ENCODE measurements at regions not wholly inside any gene's neighbourhood (a gene's known extent, or its start where the extent isn't known, plus 50 kb on each side); places are given as distances from the start of the nearest gene placed in this dataset.
A peak's percentile ranks its signal among the peaks of the same experiment; 100 is the strongest.
"Not testable (repeated sequence)": the region's sequence is repeated elsewhere in the genome, so short reads cannot be mapped to it uniquely, and the experiment has no call there.

DNA sequence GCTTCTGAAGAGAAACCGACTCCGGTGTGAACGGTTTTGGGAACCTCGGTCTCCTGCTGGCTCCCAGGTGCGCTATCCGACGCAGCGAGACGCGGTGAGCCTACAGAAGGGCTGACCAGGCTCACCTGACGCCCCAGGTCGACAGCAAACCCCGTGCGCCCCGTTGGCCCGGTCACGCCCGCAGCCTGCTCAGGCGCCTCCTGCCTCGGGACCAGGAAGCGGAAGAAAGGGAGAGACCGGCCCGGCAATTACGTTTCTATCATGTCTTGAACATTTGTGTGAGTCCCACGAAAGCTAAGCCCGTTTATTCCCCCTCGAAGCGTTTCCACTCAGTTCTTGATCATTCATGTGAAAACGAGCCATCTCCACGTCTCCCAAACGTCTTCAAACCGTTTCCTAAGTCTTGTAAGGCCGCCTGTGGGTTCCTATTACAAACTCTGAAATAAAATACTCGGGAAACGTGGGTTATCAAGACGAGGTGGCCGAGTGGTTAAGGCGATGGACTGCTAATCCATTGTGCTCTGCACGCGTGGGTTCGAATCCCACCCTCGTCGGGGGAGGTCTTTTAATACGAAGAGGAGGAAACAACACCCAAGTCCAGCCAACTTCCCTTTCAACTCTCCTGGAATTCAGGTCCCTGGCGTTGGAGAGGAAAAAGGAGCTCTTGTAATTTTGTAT, 150.5 kb upstream of the PRSS16 start:
- DNase-seq (ENCODE audit: low read depth in 4 of 4, low spot score in 1 of 4), result peak in 2 of 4 experiments; percentile 38 to 44

DNA sequence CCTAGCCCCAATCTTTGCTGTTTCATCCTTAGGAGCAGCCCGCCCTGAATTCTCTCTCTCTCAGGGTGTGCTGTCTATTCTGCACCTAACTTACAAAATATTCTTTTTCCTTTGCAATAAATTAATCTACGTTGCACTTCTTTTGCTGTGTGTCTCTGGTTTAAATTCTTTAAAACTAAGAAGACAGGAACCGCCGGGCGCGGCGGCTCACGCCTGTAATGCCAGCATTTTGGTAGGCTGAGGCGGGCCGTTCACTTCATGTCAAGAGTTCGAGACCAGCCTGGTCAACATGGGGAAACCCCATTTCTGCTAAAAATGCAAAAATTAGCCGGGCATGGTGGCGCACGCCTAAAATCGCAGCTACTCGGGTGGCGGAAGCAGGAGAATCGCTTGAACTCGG, 148.5 kb upstream of the PRSS16 start:
- DNase-seq (ENCODE audit: low read depth in 4 of 4, low spot score in 1 of 4), result no peak

GRCh38 chr6:27100921-27101320, 146.6 kb upstream of the PRSS16 start:
- no peak for DNase-seq (ENCODE audit: low read depth in 4 of 4, low spot score in 1 of 4)

- DNase-seq (ENCODE audit: low read depth in 4 of 4, low spot score in 1 of 4), result no peak
These were observed 145.7 kb upstream of the PRSS16 start for GRCh38 chr6:27101824-27102223.

GRCh38 chr6:27106382-27106781, 141.1 kb upstream of the PRSS16 start:
- no peak for DNase-seq (ENCODE audit: low read depth in 4 of 4, low spot score in 1 of 4)

DNA sequence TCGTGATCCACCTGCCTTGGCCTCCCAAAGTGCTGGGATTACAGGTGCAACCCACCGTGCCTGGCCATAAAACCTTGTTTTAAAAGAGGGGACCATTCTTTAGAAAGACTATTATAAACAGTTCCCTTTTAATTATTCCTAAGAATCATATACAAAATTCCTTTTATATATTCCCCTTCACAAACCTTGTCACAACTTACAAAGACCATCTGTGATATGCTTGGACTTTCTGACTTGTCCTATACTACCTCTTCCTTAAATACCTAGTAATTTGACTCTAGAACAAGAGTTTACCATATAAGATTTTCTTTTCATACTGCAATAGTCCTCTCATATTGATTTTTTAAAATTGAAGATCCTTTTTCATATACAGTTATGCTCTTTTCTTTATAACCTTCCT, 135.8 kb upstream of the PRSS16 start:
- no peak for DNase-seq (ENCODE audit: low read depth in 4 of 4, low spot score in 1 of 4)

DNA sequence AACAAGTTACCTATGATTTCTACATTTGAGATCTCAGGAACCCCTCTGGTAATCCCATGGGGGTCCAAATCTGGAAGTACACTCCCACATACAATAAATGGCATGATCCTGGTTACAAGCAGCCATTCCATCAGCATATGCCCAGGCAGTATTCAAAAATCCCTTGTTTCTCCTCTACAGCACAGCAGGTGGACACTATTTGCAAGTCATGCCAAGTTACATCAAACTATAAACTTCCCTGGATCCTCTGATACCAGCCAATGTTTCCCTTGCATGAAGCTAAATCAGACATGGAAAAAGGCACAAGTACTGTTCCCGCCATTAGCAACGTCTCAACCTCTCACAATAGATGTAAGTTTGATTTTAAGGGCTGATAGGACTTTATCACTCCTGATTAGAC, 134.5 kb upstream of the PRSS16 start:
- DNase-seq (ENCODE audit: low read depth in 4 of 4, low spot score in 1 of 4), result no peak

- DNase-seq (ENCODE audit: low read depth in 4 of 4, low spot score in 1 of 4), result no peak
These were observed 128.2 kb upstream of the PRSS16 start for GRCh38 chr6:27119329-27119728.

DNA sequence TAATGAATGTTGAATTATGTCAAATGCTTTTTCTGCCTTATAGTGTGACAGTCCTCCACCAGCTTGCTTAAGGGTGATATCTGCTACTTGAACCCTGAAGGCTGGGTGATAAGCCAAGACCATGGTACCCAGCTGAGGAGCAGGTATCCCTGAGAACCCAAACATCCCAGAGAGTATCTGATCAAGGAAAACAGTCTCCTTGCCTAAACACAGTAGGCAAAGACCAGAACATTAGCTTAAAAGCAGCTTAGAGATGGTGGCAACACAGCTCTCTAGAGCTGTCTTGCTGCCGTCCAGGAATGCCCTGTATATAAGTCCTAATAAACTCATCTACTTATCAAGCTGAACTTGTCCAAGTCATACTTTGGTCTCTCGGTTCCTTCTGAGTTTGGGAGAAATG, 127.7 kb upstream of the PRSS16 start:
- no peak for DNase-seq (ENCODE audit: low read depth in 4 of 4, low spot score in 1 of 4)

GRCh38 chr6:27121640-27122039, 125.9 kb upstream of the PRSS16 start:
- DNase-seq (ENCODE audit: low read depth in 4 of 4, low spot score in 1 of 4), result no peak

DNA sequence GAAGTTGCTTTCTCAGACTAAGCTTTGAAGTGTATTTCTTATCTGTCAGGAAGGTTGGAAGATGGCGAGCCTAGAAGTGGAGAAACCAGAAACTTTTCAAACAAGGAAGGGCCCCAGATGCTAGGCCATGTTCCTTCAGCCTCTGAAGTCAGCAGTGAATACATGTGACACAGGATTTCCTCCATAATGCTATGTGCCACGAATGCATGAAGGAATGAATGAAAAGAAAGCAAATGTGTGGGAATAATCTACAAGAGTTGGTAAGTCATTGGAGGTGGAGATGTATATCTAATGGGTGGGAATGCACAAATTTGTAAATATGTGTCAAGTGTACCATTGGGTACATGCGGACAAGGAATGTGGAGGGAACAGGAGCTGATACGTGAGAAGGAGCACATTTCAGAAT, 123.2 kb upstream of the PRSS16 start:
- DNase-seq (ENCODE audit: low read depth in 4 of 4, low spot score in 1 of 4), result no peak

DNA sequence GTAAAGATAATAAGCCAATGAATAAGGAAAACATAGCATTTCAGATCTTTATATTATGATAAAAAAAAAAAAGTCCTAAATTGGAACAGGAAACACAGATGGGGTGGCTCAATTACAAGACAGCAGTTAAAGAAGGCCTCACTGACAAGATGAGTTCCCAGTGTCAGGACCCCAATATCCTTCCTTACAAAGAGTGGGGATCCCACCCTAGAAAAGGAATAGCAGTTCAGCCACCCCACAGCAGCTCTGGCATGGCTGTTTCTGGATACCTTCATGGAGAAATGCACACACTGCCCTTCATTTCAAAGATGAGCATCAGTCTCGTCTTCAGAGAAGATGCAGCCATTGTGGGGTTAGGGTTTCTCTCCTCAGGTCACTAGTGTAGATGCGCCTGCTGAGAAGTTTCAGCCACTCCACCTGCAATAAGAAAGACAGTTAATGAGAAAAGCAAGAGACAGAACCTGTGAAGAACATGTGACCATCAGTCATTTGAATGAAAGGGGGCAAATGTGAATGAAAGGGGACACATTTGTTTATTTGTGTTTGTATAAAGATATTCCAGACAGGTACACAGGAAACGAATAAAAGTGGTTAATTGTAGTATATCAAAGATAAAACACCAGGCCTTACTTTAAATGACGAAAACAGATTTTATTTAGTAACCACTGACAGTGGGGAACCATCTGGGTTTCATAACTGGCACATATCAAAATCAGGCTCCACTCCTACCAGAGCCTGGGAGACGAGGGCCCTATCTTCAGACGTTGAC, 121.3 kb upstream of the PRSS16 start:
- no peak for DNase-seq (ENCODE audit: low read depth in 4 of 4, low spot score in 1 of 4)

GRCh38 chr6:27126815-27127537, 120.5 kb upstream of the PRSS16 start:
- peak in 3 of 4 experiments; percentile 57 to 74 (median 71) for DNase-seq (ENCODE audit: low read depth in 4 of 4, low spot score in 1 of 4)

DNA sequence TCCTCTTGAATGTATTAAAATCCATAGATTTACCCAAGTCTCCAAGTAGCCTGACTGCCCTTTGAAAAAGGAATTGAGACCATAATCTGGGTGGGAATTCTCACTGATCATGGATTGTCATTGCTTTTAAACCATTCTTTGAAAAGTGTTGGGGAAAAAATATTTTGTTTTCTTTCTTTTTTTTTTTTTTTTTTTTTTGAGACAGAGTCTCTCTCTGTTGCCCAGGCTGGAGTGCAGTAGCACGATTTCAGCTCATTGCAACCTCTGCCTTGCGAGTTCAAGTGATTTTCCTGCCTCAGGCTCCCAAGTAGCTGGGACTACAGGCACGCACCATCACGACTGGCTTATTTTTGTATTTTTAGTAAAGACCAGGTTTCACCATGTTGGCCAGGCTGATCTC, 119.6 kb upstream of the PRSS16 start:
- DNase-seq (ENCODE audit: low read depth in 4 of 4, low spot score in 1 of 4), result not testable (repeated sequence)

- no peak for DNase-seq (ENCODE audit: low read depth in 4 of 4, low spot score in 1 of 4)
These were observed 119.0 kb upstream of the PRSS16 start for GRCh38 chr6:27128311-27129094.

DNA sequence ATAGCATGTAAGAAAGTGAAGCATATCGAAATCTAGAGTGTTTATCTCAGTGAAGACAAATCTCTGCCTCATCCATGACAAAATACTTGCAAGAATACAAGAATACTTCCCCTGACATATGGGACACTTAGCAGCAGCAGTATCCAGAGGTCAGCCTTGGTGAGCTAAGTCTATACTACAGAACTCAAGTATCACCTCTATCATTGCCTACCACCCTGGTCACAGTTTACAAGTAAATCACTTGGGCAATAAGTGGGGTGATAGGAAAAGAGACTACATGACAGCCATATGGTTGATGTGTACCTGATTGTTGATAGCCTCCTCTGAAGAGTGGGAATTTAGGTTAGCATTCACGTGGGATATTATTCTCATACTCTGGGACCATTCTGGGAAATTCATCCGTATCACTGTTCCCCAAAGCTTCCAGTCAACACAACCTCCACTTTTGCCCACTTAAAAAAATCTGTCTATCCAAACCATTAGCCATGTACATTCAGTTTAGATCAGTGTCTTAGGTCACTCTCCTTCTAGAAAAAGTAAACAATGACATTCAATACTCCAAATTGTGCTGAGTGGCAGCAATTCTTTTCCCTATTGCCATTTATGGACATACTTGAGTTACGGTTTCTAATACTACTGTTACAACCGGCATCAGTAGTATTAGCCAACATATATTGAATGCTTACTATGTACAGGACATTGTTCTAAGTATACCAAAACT, 118.2 kb upstream of the PRSS16 start:
- DNase-seq (ENCODE audit: low read depth in 4 of 4, low spot score in 1 of 4), result no peak

- no peak for DNase-seq (ENCODE audit: low read depth in 4 of 4, low spot score in 1 of 4)
These were observed 117.6 kb upstream of the PRSS16 start for GRCh38 chr6:27129917-27130316.

DNA sequence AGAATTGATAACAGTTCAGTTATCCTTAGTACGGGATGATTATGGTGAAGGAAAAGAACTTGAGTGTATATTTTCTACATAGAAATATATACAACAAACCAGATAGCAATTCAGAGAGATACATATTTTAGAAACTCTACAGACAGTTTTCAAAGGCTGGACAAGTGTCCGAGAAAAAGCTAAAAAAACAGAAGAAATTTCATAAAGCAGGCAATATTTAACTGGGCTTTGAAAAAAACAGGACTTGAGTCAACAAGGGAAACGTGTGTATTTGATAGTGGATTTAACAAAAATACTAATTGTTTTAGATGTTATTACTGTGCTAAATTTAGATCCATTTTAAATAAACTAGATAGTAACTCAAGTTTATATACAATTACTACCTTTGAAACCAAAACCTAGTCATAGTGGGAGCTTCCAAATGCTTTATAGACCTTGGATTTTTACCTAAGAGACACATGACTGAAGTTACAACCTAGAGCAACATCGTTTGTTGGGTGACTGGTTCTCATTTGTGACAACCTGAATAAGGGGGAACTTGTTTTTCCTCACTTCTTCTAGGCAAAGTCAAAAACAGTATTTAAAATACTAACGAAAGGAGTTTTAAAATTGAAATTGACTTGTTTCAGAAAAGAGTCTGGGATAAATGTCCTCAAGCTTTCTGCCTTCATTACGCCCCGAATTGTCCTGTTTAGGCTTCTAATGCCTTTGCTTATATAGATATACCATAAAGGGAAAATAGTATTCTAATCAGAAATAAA, 116.7 kb upstream of the PRSS16 start:
- DNase-seq (ENCODE audit: low read depth in 4 of 4, low spot score in 1 of 4), result no peak

DNA sequence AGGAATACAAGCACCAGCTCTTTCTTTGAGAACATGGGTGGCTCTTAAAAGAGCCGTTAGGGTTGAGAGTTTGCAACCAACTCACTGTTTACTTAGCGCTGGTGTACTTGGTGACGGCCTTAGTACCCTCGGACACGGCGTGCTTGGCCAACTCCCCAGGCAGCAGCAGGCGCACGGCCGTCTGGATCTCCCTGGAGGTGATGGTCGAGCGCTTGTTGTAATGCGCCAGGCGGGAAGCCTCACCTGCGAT, 115.3 kb upstream of the PRSS16 start:
- not testable (repeated sequence) for DNase-seq (ENCODE audit: low read depth in 4 of 4, low spot score in 1 of 4)
